Right cardiac atrium (tissue), 5 donors: ENCODE measurements at regions not wholly inside any gene's neighbourhood (a gene's known extent, or its start where the extent isn't known, plus 50 kb on each side); places are given as distances from the start of the nearest gene placed in this dataset.

Experiments
- ATAC-seq, 2 donors: fragments of 200-7000 bp; cut with Tn5 transposase; one replicate each; pipeline versions ENCODE4 v1.8.0 to v1.9.1; 2020; ENCODE audit warnings: moderate library complexity in 2 of 2, mild to moderate bottlenecking in 1 of 2
- DNase-seq, 3 donors: peaks; one replicate each; pipeline ENCODE4 v3.0.0-alpha.2; 2020
- H3K27ac ChIP-seq: one replicate; pipeline ENCODE4 v1.5.1; 2013; ENCODE audit warnings: mild to moderate bottlenecking, low read length, control low read depth, moderate library complexity
- H3K27me3 ChIP-seq: one replicate; pipeline ENCODE4 v1.6.1; 2013; ENCODE audit not compliant: control insufficient read depth, insufficient read depth
- H3K4me1 ChIP-seq: one replicate; pipeline ENCODE4 v1.6.1; 2013; ENCODE audit warnings: low read length; ENCODE audit not compliant: control insufficient read depth, insufficient read depth
- H3K4me3 ChIP-seq: one replicate; pipeline ENCODE4 v1.5.1; 2013; ENCODE audit warnings: low read length, control low read depth
- H3K9me3 ChIP-seq: one replicate; pipeline ENCODE4 v1.6.1; 2013; ENCODE audit warnings: low read length; ENCODE audit not compliant: control insufficient read depth
- WGBS: extraction: QIAGEN DNeasy Blood & Tissue Kit; methylation state at CpG from one replicate; pipeline ENCODE4 v1.1.7; 2013; 5-methylcytosine and 5-hydroxymethylcytosine counted together
- intact Hi-C, 4 donors: fragments of 100-400 bp; cut with DNase I; formaldehyde crosslinking; loops; one replicate each; pipeline versions ENCODE4 v1.11.0 to v1.14.0; 2022 to 2023
- donor health status: healthy with polysubstance abuse.
- donor health status: DM: no; HTN: yes; CAD: no.
- donor health status: DM: no; HTN: no; CAD: no.
- donor health status: DM: no; HTN: yes; CAD: no; lungs with severe emphysema.
- donor health status: DM: yes; HTN: yes; CAD: no.

- H3K4me1 ChIP-seq = no peaks in the 10 kb centered on the region
- no peak overlapping the region for H3K4me3 ChIP-seq
- no peaks in the 10 kb centered on the region for H3K27me3 ChIP-seq
- no peaks in the 10 kb centered on the region for H3K9me3 ChIP-seq
- intact Hi-C loops = no loop called here
- H3K27ac ChIP-seq = no peak overlapping the region
- ATAC-seq (no peak), DNase-seq (no peak)
- 96% methylated on average over 6 of the region's 6 CpGs for WGBS
Measured at GRCh38 chr4:105002278-105002677, 144.4 kb upstream of the TET2 start.

- Histone ChIP-seq H3K27ac (no peak overlapping the region), H3K4me3 (no peak overlapping the region), H3K9me3 (no peaks in the 10 kb centered on the region), H3K4me1 (no peaks in the 10 kb centered on the region), H3K27me3 (no peaks in the 10 kb centered on the region)
- no peak for DNase-seq
- no peak for ATAC-seq
- intact Hi-C loops = no loop called here
Measured at GRCh38 chr4:105014234-105014633, 132.4 kb upstream of the TET2 start.

GRCh38 chr4:105014635-105015034 lies 132.0 kb upstream of the TET2 start:
- DNase-seq = no peak
- WGBS = 65% methylated on average over 4 of the region's 4 CpGs

GRCh38 chr4:105015750-105016149 lies 130.9 kb upstream of the TET2 start:
- ATAC-seq (no peak), DNase-seq (no peak)
- intact Hi-C loops = no loop called here
- H3K4me1 ChIP-seq = no peaks in the 10 kb centered on the region
- H3K9me3 ChIP-seq = no peaks in the 10 kb centered on the region
- H3K4me3 ChIP-seq = no peak overlapping the region
- no peaks in the 10 kb centered on the region for H3K27me3 ChIP-seq
- WGBS = 87% methylated on average over 3 of the region's 3 CpGs
- no peak overlapping the region for H3K27ac ChIP-seq

More at GRCh38 chr4:105014635-105015034, 132.0 kb upstream of the TET2 start:
- Histone ChIP-seq H3K4me3 (no peak overlapping the region), H3K9me3 (no peaks in the 10 kb centered on the region), H3K27ac (no peak overlapping the region), H3K27me3 (no peaks in the 10 kb centered on the region), H3K4me1 (no peaks in the 10 kb centered on the region)
- no peak for ATAC-seq
- intact Hi-C loops = no loop called here

GRCh38 chr4:105022811-105023667 lies 123.6 kb upstream of the TET2 start:
- no peaks in the 10 kb centered on the region for H3K4me1 ChIP-seq
- ATAC-seq = no peak
- no peak overlapping the region for H3K27ac ChIP-seq
- no peaks in the 10 kb centered on the region for H3K9me3 ChIP-seq
- no peak overlapping the region for H3K4me3 ChIP-seq
- WGBS = 45% methylated on average over 6 of the region's 6 CpGs
- intact Hi-C loops = no loop called here
- DNase-seq = peak in 1 of 3 donors; percentile 42
- H3K27me3 ChIP-seq = no peaks in the 10 kb centered on the region

- H3K27me3 ChIP-seq = no peaks in the 10 kb centered on the region
- H3K4me1 ChIP-seq = no peaks in the 10 kb centered on the region
- intact Hi-C loops = no loop called here
- no peak for ATAC-seq
- no peak overlapping the region for H3K4me3 ChIP-seq
- H3K27ac ChIP-seq = no peak overlapping the region
- no peak for DNase-seq
- no peaks in the 10 kb centered on the region for H3K9me3 ChIP-seq
Measured at GRCh38 chr4:105023668-105024055, 123.0 kb upstream of the TET2 start.

GRCh38 chr4:105025263-105026017 lies 121.2 kb upstream of the TET2 start:
- Histone ChIP-seq H3K9me3 (no peaks in the 10 kb centered on the region), H3K27ac (no peak overlapping the region), H3K27me3 (no peaks in the 10 kb centered on the region), H3K4me3 (no peak overlapping the region), H3K4me1 (no peaks in the 10 kb centered on the region)
- DNase-seq = no peak
- no peak for ATAC-seq
- intact Hi-C loops = no loop called here
- 87% methylated on average over 2 of the region's 2 CpGs for WGBS

GRCh38 chr4:105036991-105037390 lies 109.7 kb upstream of the TET2 start:
- intact Hi-C loops = no loop called here
- ATAC-seq (no peak), DNase-seq (no peak)
- 91% methylated on average over 1 of the region's 1 CpG for WGBS
- Histone ChIP-seq H3K27me3 (no peaks in the 10 kb centered on the region), H3K4me3 (no peak overlapping the region), H3K4me1 (no peaks in the 10 kb centered on the region), H3K9me3 (no peaks in the 10 kb centered on the region), H3K27ac (no peak overlapping the region)

GRCh38 chr4:105042451-105042850 lies 104.2 kb upstream of the TET2 start:
- no peak for DNase-seq
- H3K4me1 ChIP-seq = no peaks in the 10 kb centered on the region
- intact Hi-C loops = no loop called here
- H3K27me3 ChIP-seq = no peaks in the 10 kb centered on the region
- H3K4me3 ChIP-seq = no peak overlapping the region
- H3K27ac ChIP-seq = no peak overlapping the region
- no peak for ATAC-seq
- no peaks in the 10 kb centered on the region for H3K9me3 ChIP-seq

GRCh38 chr4:105050896-105051295 lies 95.8 kb upstream of the TET2 start:
- H3K27me3 ChIP-seq = no peaks in the 10 kb centered on the region
- intact Hi-C loops = no loop called here
- no peak for ATAC-seq
- no peak for DNase-seq
- no peaks in the 10 kb centered on the region for H3K9me3 ChIP-seq
- 22% methylated on average over 2 of the region's 2 CpGs for WGBS
- H3K4me3 ChIP-seq = no peak overlapping the region
- no peaks in the 10 kb centered on the region for H3K4me1 ChIP-seq
- H3K27ac ChIP-seq = no peak overlapping the region

GRCh38 chr4:105057370-105058105 lies 89.1 kb upstream of the TET2 start:
- H3K4me1 ChIP-seq = no peaks in the 10 kb centered on the region

More at GRCh38 chr4:105057370-105058105, 89.1 kb upstream of the TET2 start:
- no peak overlapping the region for H3K4me3 ChIP-seq
- no peak for DNase-seq
- WGBS = 87% methylated on average over 5 of the region's 5 CpGs
- no peaks in the 10 kb centered on the region for H3K9me3 ChIP-seq
- ATAC-seq = no peak
- H3K27ac ChIP-seq = no peak overlapping the region
- no peaks in the 10 kb centered on the region for H3K27me3 ChIP-seq
- intact Hi-C loops = no loop called here
